ENCODE measurements at regions not wholly inside any gene's neighbourhood (a gene's known extent, or its start where the extent isn't known, plus 50 kb on each side); places are given as distances from the start of the nearest gene placed in this dataset.

DNA sequence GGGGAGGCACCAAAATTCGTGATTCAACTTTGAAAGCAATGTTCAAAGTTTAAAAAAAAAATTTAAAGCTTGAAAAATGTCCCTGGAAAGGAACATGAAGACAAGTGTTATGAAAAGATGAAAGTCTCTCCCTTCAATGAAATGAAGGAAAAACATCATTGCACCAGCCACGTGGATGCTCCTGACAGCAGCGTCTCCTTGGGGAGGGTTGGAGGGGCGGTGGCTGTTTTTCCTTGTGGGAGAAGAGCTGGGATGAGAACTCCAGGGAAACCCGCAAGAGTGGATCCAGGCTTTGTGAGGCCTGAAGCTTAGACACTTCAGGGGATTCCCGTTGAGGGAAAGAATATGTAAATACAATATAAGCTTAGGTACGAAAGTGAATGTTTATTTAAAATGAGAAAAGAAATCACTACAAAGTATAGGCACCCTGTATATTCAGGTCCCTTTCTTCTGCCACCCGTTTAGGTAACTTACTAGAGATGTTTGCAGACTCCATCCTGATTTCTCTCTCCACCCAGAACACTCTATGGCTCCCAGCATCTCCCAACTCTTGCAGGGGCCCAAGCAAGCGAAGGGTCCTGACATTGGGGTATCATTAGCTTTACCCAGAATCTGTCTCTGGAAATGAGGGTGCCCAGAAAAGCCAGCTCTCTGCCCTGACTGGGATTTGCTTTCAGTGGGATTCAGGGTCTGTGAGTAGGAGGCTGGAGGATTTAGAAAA is 63.1 kb upstream of the BAIAP2L1 start:
- DNase-seq, result no peak

DNA sequence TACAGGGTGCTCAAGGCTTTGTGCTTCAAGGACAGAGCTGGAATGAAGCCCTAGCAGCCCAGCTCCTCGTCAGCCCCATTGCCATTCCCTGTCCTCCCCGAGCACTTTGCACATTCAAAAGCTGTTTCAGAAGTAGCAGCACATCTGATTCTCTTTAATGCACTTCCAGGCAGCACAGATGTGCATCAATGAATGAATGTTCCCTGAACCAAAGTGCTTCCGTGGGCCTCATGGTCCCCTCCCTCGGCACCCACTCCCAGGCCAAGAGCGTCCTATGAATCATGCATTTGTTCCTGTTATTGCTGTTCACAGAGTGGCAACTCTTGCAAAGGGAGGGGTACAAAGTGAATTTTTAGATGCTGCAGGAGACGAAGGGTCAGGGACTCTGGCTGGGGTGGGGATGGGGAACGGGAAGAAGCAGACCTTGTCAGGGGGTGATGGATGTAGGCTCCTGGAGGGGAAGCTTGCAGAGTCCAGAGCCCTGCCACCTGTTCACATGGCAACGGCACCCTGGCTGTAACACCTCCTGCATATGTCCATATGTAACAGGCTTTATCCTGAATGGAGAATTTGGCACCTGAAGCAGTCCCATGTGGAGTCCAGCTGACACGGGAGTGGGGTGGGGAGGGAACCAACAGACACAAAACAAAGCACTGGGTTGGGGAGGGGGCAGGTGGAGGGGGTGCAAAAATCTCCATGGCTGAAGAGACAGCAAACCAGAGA is 62.2 kb upstream of the BAIAP2L1 start:
- no peak for DNase-seq

DNA sequence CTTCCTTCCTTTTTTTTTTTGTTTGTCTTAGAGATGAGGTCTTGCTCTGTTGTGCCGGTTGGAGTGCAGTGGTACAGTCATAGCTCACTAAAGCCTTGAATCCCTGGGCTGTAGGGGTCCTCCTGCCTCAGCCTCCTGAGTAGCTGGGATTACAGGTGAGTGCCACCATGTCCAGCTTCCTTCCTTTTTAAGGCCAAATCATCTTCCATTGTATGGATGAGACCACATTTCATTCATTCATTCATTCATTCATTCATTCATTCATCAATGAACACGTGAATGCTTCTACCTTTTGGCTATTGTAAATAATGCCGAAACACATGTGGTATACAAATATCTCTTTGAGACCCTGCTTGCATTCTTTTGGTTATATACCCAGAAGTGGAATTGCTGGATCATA is 60.0 kb upstream of the BAIAP2L1 start:
- DNase-seq, result no peak

DNA sequence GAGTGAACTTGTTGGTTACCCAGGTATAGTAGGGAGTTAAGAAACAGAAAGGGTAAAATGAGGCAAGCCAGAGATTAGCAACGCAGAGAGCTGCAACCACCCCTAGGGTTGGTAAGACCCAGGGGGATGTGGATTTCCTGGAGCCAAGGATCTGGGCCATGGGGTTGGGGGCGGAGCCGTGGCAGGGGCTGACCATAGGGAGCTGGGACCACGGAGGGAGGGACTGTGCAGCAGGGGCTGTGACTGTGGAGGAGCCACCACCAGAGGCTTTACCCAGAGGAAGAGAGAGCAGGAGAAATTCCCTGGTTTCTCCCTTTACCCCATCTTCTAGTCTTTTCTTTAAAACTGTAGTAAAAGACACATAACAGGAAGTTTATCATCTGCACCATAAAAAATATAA is 58.6 kb upstream of the BAIAP2L1 start:
- no peak for DNase-seq

DNA sequence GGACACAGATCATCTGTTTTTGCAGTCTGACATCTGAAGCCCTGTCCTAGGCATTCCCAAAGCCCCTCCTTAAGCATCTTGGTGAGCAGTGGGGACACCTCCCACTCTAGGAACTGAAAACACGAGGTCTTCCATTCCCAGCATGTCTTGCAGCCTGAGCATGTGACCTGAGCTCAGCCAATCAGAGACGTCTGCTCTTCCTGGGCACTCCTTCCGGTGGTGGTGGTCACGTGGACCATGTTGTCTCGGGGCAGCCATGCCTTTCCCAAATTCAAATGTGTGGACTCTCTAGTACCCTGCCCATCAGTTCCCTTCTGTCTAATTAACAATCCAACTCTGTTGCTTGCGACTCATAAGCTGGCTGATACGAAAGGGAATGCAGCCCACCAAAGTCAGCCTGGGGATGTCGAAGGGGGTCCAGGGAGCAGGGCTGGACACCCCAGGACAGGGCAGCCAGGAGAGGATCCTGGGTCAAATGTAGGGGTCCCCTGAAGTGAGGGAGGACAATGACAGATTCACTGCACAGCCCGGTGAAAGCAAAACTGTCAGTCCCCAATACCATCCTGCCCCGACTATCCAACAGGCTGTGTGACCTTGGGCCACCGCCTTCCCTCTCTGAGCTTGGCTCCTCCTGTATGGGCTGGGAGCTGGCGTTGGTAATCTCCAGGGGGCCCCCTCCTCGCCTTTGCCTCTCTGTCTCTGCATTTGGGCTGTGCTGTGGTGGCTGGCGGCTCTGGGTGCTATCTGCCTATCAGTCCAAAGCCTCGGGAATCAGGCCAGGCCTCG is 57.4 kb upstream of the BAIAP2L1 start:
- DNase-seq, result no peak

DNA sequence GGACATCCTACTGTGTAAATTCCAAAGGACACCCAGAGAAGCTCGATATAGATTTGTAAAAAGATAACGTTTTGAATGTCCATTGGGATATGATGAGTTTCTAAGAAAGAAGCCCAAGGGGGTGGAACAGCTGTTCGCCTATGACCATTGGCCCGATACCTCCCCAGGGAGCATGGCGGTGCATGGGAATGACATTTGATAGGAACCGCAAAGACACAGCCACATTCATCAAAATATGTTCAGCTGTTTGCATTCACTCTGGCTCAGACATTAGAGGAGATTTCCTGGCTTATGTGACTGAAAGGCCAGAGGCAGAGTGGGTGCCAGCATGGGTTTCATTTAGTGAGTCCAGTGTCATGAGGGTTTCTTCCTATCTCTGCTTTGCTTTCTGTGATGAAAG is 56.0 kb upstream of the BAIAP2L1 start:
- no peak for DNase-seq

DNA sequence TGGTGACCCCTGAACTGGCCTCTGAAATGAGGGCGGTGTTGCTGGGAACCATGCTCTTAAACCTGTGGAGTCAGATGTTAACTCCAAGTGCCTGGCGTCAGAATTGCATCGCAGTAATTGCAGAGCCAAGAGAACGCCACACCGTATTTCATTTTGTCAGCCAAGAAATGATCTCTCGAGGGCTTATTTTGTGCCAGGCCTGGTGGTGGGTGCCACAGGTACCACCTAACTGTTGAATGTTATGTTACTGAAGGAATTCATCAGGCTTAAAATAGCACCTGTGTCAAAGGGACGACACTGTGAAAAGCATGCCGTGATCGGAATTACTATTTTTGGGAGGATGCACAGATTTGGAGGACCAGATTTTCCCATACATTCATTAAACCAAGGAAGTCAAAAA is 51.9 kb upstream of the BAIAP2L1 start:
- no peak for DNase-seq
